ENCODE measurements at regions not wholly inside any gene's neighbourhood (a gene's known extent, or its start where the extent isn't known, plus 50 kb on each side); places are given as distances from the start of the nearest gene placed in this dataset.
"Not testable (repeated sequence)": the region's sequence is repeated elsewhere in the genome, so short reads cannot be mapped to it uniquely, and the experiment has no call there.

GRCh38 chr9:102486976-102487375, 508.2 kb upstream of the CYLC2 start:
- TF ChIP-seq, protein P1, sequence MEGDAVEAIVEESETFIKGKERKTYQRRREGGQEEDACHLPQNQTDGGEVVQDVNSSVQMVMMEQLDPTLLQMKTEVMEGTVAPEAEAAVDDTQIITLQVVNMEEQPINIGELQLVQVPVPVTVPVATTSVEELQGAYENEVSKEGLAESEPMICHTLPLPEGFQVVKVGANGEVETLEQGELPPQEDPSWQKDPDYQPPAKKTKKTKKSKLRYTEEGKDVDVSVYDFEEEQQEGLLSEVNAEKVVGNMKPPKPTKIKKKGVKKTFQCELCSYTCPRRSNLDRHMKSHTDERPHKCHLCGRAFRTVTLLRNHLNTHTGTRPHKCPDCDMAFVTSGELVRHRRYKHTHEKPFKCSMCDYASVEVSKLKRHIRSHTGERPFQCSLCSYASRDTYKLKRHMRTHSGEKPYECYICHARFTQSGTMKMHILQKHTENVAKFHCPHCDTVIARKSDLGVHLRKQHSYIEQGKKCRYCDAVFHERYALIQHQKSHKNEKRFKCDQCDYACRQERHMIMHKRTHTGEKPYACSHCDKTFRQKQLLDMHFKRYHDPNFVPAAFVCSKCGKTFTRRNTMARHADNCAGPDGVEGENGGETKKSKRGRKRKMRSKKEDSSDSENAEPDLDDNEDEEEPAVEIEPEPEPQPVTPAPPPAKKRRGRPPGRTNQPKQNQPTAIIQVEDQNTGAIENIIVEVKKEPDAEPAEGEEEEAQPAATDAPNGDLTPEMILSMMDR (IDR thresholded peaks at IDR 0.05) = not testable (repeated sequence)
- not testable (repeated sequence) for TF ChIP-seq POLR2A (IDR thresholded peaks at IDR 0.05)

Measured in thyroid gland (tissue), 4 donors.